Fibroblast of lung (primary cell): ENCODE measurements at regions not wholly inside any gene's neighbourhood (a gene's known extent, or its start where the extent isn't known, plus 50 kb on each side); places are given as distances from the start of the nearest gene placed in this dataset.

Source experiments
- EZH2 ChIP-seq: IDR thresholded peaks from 2 replicates; pipeline ENCODE4 v1.5.1; 2012; ENCODE audit warnings: low read length, control low read depth, mild to moderate bottlenecking; ENCODE audit errors: missing control alignments
- TF ChIP-seq, protein P1 (sequence below), 2 donors: IDR thresholded peaks in 1 of 2; conservative IDR thresholded peaks in 1 of 2; 1 replicate in 1 of 2; 2 replicates in 1 of 2; pipeline ENCODE4 v1.5.1; 2011 to 2012; ENCODE audit warnings: low read length in 2 of 2, control low read depth in 1 of 2, inconsistent platforms in 1 of 2, low read depth in 1 of 2, mild to moderate bottlenecking in 1 of 2

DNA sequence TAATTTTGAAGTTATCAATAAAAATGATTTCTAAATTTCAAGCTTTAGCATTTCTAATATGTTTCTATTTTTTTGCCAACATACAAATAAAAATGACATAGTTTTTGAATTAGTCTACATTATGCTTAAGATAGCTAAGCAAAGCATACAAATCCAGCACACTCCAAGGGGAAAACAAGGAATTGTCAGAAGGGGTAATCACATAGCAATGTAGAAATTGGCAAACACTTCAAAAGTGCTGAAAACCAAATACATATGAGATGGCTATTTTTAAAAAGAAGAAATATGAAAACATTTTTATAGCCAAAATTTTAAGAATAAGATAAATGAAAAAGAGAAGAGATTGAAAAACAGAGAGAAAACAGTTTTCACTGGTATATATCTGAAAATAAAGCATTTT, 308.0 kb downstream of the SLC6A15 start:
- TF ChIP-seq, protein P1, sequence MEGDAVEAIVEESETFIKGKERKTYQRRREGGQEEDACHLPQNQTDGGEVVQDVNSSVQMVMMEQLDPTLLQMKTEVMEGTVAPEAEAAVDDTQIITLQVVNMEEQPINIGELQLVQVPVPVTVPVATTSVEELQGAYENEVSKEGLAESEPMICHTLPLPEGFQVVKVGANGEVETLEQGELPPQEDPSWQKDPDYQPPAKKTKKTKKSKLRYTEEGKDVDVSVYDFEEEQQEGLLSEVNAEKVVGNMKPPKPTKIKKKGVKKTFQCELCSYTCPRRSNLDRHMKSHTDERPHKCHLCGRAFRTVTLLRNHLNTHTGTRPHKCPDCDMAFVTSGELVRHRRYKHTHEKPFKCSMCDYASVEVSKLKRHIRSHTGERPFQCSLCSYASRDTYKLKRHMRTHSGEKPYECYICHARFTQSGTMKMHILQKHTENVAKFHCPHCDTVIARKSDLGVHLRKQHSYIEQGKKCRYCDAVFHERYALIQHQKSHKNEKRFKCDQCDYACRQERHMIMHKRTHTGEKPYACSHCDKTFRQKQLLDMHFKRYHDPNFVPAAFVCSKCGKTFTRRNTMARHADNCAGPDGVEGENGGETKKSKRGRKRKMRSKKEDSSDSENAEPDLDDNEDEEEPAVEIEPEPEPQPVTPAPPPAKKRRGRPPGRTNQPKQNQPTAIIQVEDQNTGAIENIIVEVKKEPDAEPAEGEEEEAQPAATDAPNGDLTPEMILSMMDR (conservative IDR thresholded peaks at IDR 0.05 in 1 of 2, IDR thresholded peaks at IDR 0.05 in 1 of 2; ENCODE audit: low read depth in 1 of 2, low read length in 2 of 2): no peak
- TF ChIP-seq EZH2: no peak
